ENCODE measurements at regions not wholly inside any gene's neighbourhood (a gene's known extent, or its start where the extent isn't known, plus 50 kb on each side); places are given as distances from the start of the nearest gene placed in this dataset.

DNA sequence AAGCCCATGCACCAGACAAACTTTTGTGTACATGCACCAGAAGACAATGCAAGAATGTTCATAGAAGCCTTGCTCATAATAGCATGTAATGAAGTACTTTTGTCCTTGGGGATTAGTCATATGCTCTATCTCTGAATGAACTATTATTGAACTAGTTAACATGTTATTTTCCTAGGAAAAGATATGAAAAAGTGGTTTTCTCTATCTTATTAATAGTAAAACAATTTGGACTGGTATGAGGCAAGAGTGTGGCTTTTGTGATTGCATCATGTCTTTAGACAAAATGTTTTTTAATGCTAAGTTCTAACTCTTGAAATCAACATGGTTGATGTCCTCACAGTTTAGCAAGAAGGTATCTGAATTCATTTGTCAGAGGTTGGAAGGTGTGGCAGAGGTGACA lies 55.7 kb upstream of the SPDL1 start:
- RAD21 ChIA-PET (ENCODE audit: low non-redundant PET in 1 of 2, low total read pairs in 2 of 2, uncharacterized antibody in 2 of 2, unreplicated experiment in 2 of 2), result no interaction called here
- TF ChIP-seq, protein P1, sequence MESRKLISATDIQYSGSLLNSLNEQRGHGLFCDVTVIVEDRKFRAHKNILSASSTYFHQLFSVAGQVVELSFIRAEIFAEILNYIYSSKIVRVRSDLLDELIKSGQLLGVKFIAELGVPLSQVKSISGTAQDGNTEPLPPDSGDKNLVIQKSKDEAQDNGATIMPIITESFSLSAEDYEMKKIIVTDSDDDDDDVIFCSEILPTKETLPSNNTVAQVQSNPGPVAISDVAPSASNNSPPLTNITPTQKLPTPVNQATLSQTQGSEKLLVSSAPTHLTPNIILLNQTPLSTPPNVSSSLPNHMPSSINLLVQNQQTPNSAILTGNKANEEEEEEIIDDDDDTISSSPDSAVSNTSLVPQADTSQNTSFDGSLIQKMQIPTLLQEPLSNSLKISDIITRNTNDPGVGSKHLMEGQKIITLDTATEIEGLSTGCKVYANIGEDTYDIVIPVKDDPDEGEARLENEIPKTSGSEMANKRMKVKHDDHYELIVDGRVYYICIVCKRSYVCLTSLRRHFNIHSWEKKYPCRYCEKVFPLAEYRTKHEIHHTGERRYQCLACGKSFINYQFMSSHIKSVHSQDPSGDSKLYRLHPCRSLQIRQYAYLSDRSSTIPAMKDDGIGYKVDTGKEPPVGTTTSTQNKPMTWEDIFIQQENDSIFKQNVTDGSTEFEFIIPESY (IDR thresholded peaks at IDR 0.05; ENCODE audit: extremely low read depth, insufficient replicate concordance, low read length), result no peak
- TF ChIP-seq SP1 (IDR thresholded peaks at IDR 0.05; ENCODE audit: low read depth) (no peak), SRF (IDR thresholded peaks at IDR 0.05; ENCODE audit: low read depth) (no peak), ZNF274 (IDR thresholded peaks at IDR 0.05; ENCODE audit: low read depth, low read length) (no peak), SIN3A (IDR thresholded peaks at IDR 0.05; ENCODE audit: low read depth) (no peak), ZFX (IDR thresholded peaks at IDR 0.05) (no peak), YY1 (IDR thresholded peaks at IDR 0.05; ENCODE audit: extremely low read depth, insufficient replicate concordance, low read depth, low read length) (no peak), ATF3 (IDR thresholded peaks at IDR 0.05) (no peak), EGR1 (IDR thresholded peaks at IDR 0.05; ENCODE audit: low read depth) (no peak), CBX3 (IDR thresholded peaks at IDR 0.05; ENCODE audit: low read depth) (no peak), FOSL1 (IDR thresholded peaks at IDR 0.05; ENCODE audit: low read depth) (no peak), CEBPB (IDR thresholded peaks at IDR 0.05; ENCODE audit: low read depth) (no peak), CTCF (IDR thresholded peaks at IDR 0.05 in 2 of 3, conservative IDR thresholded peaks at IDR 0.05 in 1 of 3; ENCODE audit: borderline replicate concordance in 1 of 3, insufficient read depth in 1 of 3, low read depth in 2 of 3, low read length in 2 of 3) (no peak), TCF7L2 (IDR thresholded peaks at IDR 0.05; ENCODE audit: borderline replicate concordance, extremely low read depth, insufficient read depth, insufficient read length) (no peak), EZH2phosphoT487 (IDR thresholded peaks at IDR 0.05; ENCODE audit: borderline replicate concordance) (no peak), POLR2A (IDR thresholded peaks at IDR 0.05; ENCODE audit: borderline replicate concordance, extremely low read depth, insufficient read depth, insufficient read length) (no peak), EZH2 (IDR thresholded peaks at IDR 0.05) (no peak), POLR2AphosphoS5 (IDR thresholded peaks at IDR 0.05; ENCODE audit: low read depth, low read length) (no peak)
- TF ChIP-seq, protein P2, sequence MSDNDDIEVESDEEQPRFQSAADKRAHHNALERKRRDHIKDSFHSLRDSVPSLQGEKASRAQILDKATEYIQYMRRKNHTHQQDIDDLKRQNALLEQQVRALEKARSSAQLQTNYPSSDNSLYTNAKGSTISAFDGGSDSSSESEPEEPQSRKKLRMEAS (IDR thresholded peaks at IDR 0.05), result no peak
- TF ChIP-seq, protein P3, sequence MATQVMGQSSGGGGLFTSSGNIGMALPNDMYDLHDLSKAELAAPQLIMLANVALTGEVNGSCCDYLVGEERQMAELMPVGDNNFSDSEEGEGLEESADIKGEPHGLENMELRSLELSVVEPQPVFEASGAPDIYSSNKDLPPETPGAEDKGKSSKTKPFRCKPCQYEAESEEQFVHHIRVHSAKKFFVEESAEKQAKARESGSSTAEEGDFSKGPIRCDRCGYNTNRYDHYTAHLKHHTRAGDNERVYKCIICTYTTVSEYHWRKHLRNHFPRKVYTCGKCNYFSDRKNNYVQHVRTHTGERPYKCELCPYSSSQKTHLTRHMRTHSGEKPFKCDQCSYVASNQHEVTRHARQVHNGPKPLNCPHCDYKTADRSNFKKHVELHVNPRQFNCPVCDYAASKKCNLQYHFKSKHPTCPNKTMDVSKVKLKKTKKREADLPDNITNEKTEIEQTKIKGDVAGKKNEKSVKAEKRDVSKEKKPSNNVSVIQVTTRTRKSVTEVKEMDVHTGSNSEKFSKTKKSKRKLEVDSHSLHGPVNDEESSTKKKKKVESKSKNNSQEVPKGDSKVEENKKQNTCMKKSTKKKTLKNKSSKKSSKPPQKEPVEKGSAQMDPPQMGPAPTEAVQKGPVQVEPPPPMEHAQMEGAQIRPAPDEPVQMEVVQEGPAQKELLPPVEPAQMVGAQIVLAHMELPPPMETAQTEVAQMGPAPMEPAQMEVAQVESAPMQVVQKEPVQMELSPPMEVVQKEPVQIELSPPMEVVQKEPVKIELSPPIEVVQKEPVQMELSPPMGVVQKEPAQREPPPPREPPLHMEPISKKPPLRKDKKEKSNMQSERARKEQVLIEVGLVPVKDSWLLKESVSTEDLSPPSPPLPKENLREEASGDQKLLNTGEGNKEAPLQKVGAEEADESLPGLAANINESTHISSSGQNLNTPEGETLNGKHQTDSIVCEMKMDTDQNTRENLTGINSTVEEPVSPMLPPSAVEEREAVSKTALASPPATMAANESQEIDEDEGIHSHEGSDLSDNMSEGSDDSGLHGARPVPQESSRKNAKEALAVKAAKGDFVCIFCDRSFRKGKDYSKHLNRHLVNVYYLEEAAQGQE (IDR thresholded peaks at IDR 0.05; ENCODE audit: low read depth), result no peak
- intact Hi-C loops (cut with micrococcal nuclease), result no loop called here
- DNase-seq (ENCODE audit: low read depth, low spot score), result no peak
- H2AFZ ChIP-seq (ENCODE audit: low read depth, low read length, poor library complexity, severe bottlenecking), result no peak overlapping the region
- H3K27me3 ChIP-seq (ENCODE audit: insufficient read depth, low read length), result 0 out of 2 replicates have a peak, but pooled peaks cover 5% of the 10 kb centered on the region
- H3K9ac ChIP-seq (ENCODE audit: low read length), result no peak overlapping the region
- H3K4me3 ChIP-seq (replicated peaks in 1 of 2; ENCODE audit: low read depth in 1 of 2, low read length in 2 of 2), result no peak overlapping the region
- no peak overlapping the region for H3K27ac ChIP-seq (ENCODE audit: low read depth, low read length)
- no peaks in the 10 kb centered on the region for H4K20me1 ChIP-seq (ENCODE audit: insufficient read depth)
- no peaks in the 10 kb centered on the region for H3K79me2 ChIP-seq (ENCODE audit: insufficient read depth, low read length)
- POLR2A ChIA-PET, result no interaction called here
- H3K9me2 ChIP-seq (ENCODE audit: insufficient read depth), result no peaks in the 10 kb centered on the region
- H3K9me3 ChIP-seq (ENCODE audit: control insufficient read depth in 1 of 2, insufficient read depth in 1 of 2, low read depth in 1 of 2, low read length in 2 of 2), result no peaks in the 10 kb centered on the region
- no peaks in the 10 kb centered on the region for H3K36me3 ChIP-seq (ENCODE audit: control insufficient read depth in 1 of 2, insufficient read depth in 2 of 2, low read length in 2 of 2)
- no peak for ATAC-seq
- no peak overlapping the region for H3K4me2 ChIP-seq (ENCODE audit: low read length)
- H3K4me1 ChIP-seq (ENCODE audit: control insufficient read depth in 1 of 2, insufficient read depth in 2 of 2, low read length in 2 of 2), result no peaks in the 10 kb centered on the region
- CTCF ChIA-PET, result no interaction called here
- BruUV-seq (replicated peaks), result no TSS peak

Measured in HCT116 (cell line).